Naive thymus-derived CD4-positive, alpha-beta T cell (primary cell): ENCODE measurements at regions not wholly inside any gene's neighbourhood (a gene's known extent, or its start where the extent isn't known, plus 50 kb on each side); places are given as distances from the start of the nearest gene placed in this dataset.

Experiments used
- ATAC-seq: fragments of 150-1000 bp; cut with Tn5 transposase; 2 replicates; pipeline ENCODE4 v1.10.0; 2021; ENCODE audit warnings: mild to moderate bottlenecking, moderate library complexity
- CTCF ChIA-PET: fragments of 350-600 bp; sonication (Branson Sonifier 250); formaldehyde crosslinking; loops from one replicate; lab custom pipeline; 2021; ENCODE audit warnings: antibody characterized with exemption; lab: Charles Lee
- POLR2A ChIA-PET: fragments of 350-600 bp; sonication (Branson Sonifier 250); formaldehyde crosslinking; loops from one replicate; lab custom pipeline; 2021; ENCODE audit warnings: antibody characterized with exemption, inconsistent platforms; lab: Charles Lee
- DNase-seq, 9 donors: peaks; one replicate each; pipeline versions ENCODE4 v3.0.0 to v3.0.0-alpha.2; 2020 to 2022; ENCODE audit warnings: mixed read lengths in 1 of 9
- H3K27ac ChIP-seq: one replicate; pipeline ENCODE4 v1.7.0; 2013; ENCODE audit warnings: mild to moderate bottlenecking, low read depth, low read length, moderate library complexity
- H3K27me3 ChIP-seq, 2 donors: one replicate each; pipeline ENCODE4 v1.7.0; 2013; ENCODE audit warnings: low read length in 2 of 2, mild to moderate bottlenecking in 2 of 2, moderate library complexity in 2 of 2; ENCODE audit not compliant: control insufficient read depth in 2 of 2, insufficient read depth in 2 of 2
- H3K36me3 ChIP-seq, 3 experiments: 1 replicate in 2 of 3; 2 replicates in 1 of 3; pipeline ENCODE4 v1.7.0; 2013; ENCODE audit warnings: low read length in 3 of 3, mild to moderate bottlenecking in 3 of 3, moderate library complexity in 1 of 3; ENCODE audit not compliant: insufficient read depth in 3 of 3, control insufficient read depth in 2 of 3
- H3K4me1 ChIP-seq, 2 donors: one replicate each; pipeline ENCODE4 v1.7.0; 2013; ENCODE audit warnings: low read length in 2 of 2, mild to moderate bottlenecking in 2 of 2, moderate library complexity in 1 of 2; ENCODE audit not compliant: control insufficient read depth in 2 of 2, insufficient read depth in 2 of 2
- H3K4me3 ChIP-seq: 2 replicates; pipeline ENCODE4 v1.7.0; 2013; ENCODE audit warnings: mild to moderate bottlenecking, low read length
- H3K9me3 ChIP-seq, 3 experiments: 1 replicate in 2 of 3; 2 replicates in 1 of 3; pipeline ENCODE4 v1.7.0; 2013; ENCODE audit warnings: low read length in 3 of 3; ENCODE audit not compliant: control insufficient read depth in 2 of 3
- H3K27ac Mint-ChIP-seq, 9 donors: one replicate each; pipeline ENCODE4 v1.8.0; 2020 to 2022; ENCODE audit warnings: mixed read lengths in 9 of 9, mild to moderate bottlenecking in 8 of 9, moderate library complexity in 5 of 9, inconsistent platforms in 2 of 9
- H3K27me3 Mint-ChIP-seq, 5 donors: one replicate each; pipeline ENCODE4 v1.8.0; 2021 to 2022; ENCODE audit warnings: mixed read lengths in 5 of 5, mild to moderate bottlenecking in 1 of 5
- H3K36me3 Mint-ChIP-seq, 5 donors: one replicate each; pipeline ENCODE4 v1.8.0; 2020 to 2022; ENCODE audit warnings: mixed read lengths in 5 of 5, mild to moderate bottlenecking in 3 of 5, inconsistent platforms in 1 of 5
- H3K4me1 Mint-ChIP-seq, 7 donors: one replicate each; pipeline ENCODE4 v1.8.0; 2020 to 2022; ENCODE audit warnings: mixed read lengths in 7 of 7, mild to moderate bottlenecking in 3 of 7, inconsistent platforms in 1 of 7
- H3K4me3 Mint-ChIP-seq, 10 donors: one replicate each; pipeline ENCODE4 v1.8.0; 2020 to 2022; ENCODE audit warnings: mild to moderate bottlenecking in 10 of 10, mixed read lengths in 10 of 10, moderate library complexity in 6 of 10, inconsistent platforms in 2 of 10
- H3K9me3 Mint-ChIP-seq, 11 donors: one replicate each; pipeline ENCODE4 v1.8.0; 2020 to 2022; ENCODE audit warnings: mixed read lengths in 11 of 11, mild to moderate bottlenecking in 4 of 11, inconsistent platforms in 1 of 11, moderate library complexity in 1 of 11
- intact Hi-C, 2 donors: fragments of 100-400 bp; cut with micrococcal nuclease; formaldehyde crosslinking; loops; one replicate each; pipeline ENCODE4 v1.15.1; 2023

- H3K4me1 Mint-ChIP-seq: peaks cover 7 to 54% (median 42%) of the 10 kb centered on the region in 7 donors
- CTCF ChIA-PET: no interaction called here
- H3K4me3 Mint-ChIP-seq: peak overlapping the region; percentile 89 to 95 (median 90)
- Histone ChIP-seq H3K27ac (peak overlapping the region; percentile 98), H3K36me3 (no peaks in the 10 kb centered on the region), H3K27me3 (no peaks in the 10 kb centered on the region), H3K4me1 (peaks cover 18 to 20% of the 10 kb centered on the region in 2 donors), H3K4me3 (peak overlapping the region; percentile 73), H3K9me3 (no peaks in the 10 kb centered on the region)
- H3K27ac Mint-ChIP-seq: peak overlapping the region; percentile 96 to 99 (median 98)
- H3K27me3 Mint-ChIP-seq: no peaks in the 10 kb centered on the region
- DNase-seq (no peak), ATAC-seq (no peak)
- H3K36me3 Mint-ChIP-seq: no peaks in the 10 kb centered on the region
- POLR2A ChIA-PET: interaction anchor here (1.0 to 8.8 kb wide), 9 partner anchors 18 to 399 kb away, joined by 3 to 116 read pairs (median 10); partner anchors contain the start of gene BCOR
- intact Hi-C loops: loop anchor here (5.0 to 10.0 kb wide), 7 partner anchors 34 to 1371 kb away; partner anchors contain the start of genes MED14 (in 1 of the 2), MID1IP1 (in 1 of the 2) and USP9X (in 1 of the 2)
- H3K9me3 Mint-ChIP-seq: peaks cover 0 to 5% (median 0%) of the 10 kb centered on the region in 11 donors
These were observed 75.6 kb upstream of the BCOR start for GRCh38 chrX:40173143-40174000.

GRCh38 chrX:40172401-40173142, 74.8 kb upstream of the BCOR start:
- DNase-seq: peak in 2 of 9 donors; percentile 15 to 17
- Histone ChIP-seq H3K4me3 (peak overlapping the region; percentile 61), H3K36me3 (no peaks in the 10 kb centered on the region), H3K27ac (peak overlapping the region; percentile 98), H3K9me3 (no peaks in the 10 kb centered on the region), H3K4me1 (peaks cover 20 to 21% of the 10 kb centered on the region in 2 donors), H3K27me3 (no peaks in the 10 kb centered on the region)
- H3K36me3 Mint-ChIP-seq: no peaks in the 10 kb centered on the region
- CTCF ChIA-PET: no interaction called here
- intact Hi-C loops: loop anchor here (5.0 to 10.0 kb wide), 7 partner anchors 35 to 1370 kb away; partner anchors contain the start of genes MED14 (in 1 of the 2), MID1IP1 (in 1 of the 2) and USP9X (in 1 of the 2)
- H3K9me3 Mint-ChIP-seq: peaks cover 0 to 5% (median 0%) of the 10 kb centered on the region in 11 donors
- no peak for ATAC-seq
- H3K27me3 Mint-ChIP-seq: no peaks in the 10 kb centered on the region
- H3K4me3 Mint-ChIP-seq: peak overlapping the region; percentile 89 to 95 (median 90)
- H3K4me1 Mint-ChIP-seq: peaks cover 7 to 54% (median 34%) of the 10 kb centered on the region in 7 donors
- POLR2A ChIA-PET: interaction anchor here (1.0 to 8.8 kb wide), 5 partner anchors 17 to 398 kb away, joined by 3 to 116 read pairs (median 32); partner anchors contain the start of gene BCOR
- peak overlapping the region; percentile 92 to 99 (median 98) for H3K27ac Mint-ChIP-seq

- H3K27me3 Mint-ChIP-seq: no peaks in the 10 kb centered on the region
- CTCF ChIA-PET: interaction anchor here (0.6 kb wide), 1 partner anchor 423 kb away, joined by 3 read pairs; no protein-coding TSS in a partner anchor
- Histone ChIP-seq H3K4me3 (peak overlapping the region; percentile 61), H3K36me3 (no peaks in the 10 kb centered on the region), H3K4me1 (peaks cover 17 to 23% of the 10 kb centered on the region in 2 donors), H3K27ac (peak overlapping the region; percentile 98), H3K27me3 (no peaks in the 10 kb centered on the region), H3K9me3 (no peaks in the 10 kb centered on the region)
- POLR2A ChIA-PET: interaction anchor here (0.6 to 8.8 kb wide), 10 partner anchors 16 to 1370 kb away, joined by 3 to 116 read pairs (median 3); partner anchors contain the start of genes BCOR and MID1IP1
- intact Hi-C loops: loop anchor here (1.0 to 10.0 kb wide), 10 partner anchors 36 to 1369 kb away; partner anchors contain the start of genes MED14 (in 1 of the 2), MID1IP1 (in 1 of the 2) and USP9X (in 1 of the 2)
- peak overlapping the region; percentile 86 to 94 (median 90) for H3K4me3 Mint-ChIP-seq
- ATAC-seq: no peak
- peak in 3 of 9 donors; percentile 31 to 42 (median 39) for DNase-seq
- H3K36me3 Mint-ChIP-seq: no peaks in the 10 kb centered on the region
- peaks cover 10 to 55% (median 37%) of the 10 kb centered on the region in 7 donors for H3K4me1 Mint-ChIP-seq
- peaks cover 0 to 2% (median 0%) of the 10 kb centered on the region in 11 donors for H3K9me3 Mint-ChIP-seq
- H3K27ac Mint-ChIP-seq: peak overlapping the region; percentile 96 to 99 (median 98)
These were observed 74.0 kb upstream of the BCOR start for GRCh38 chrX:40171513-40172400.

GRCh38 chrX:40170830-40171512, 73.2 kb upstream of the BCOR start:
- H3K27me3 ChIP-seq: no peaks in the 10 kb centered on the region
- H3K36me3 ChIP-seq: no peaks in the 10 kb centered on the region
- intact Hi-C loops: loop anchor here (1.0 to 10.0 kb wide), 10 partner anchors 36 to 1369 kb away; partner anchors contain the start of genes MED14 (in 1 of the 2), MID1IP1 (in 1 of the 2) and USP9X (in 1 of the 2)
- Mint-ChIP-seq H3K4me3 (peak overlapping the region; percentile 86 to 94 (median 90)), H3K36me3 (no peaks in the 10 kb centered on the region), H3K4me1 (peaks cover 17 to 63% (median 42%) of the 10 kb centered on the region in 7 donors), H3K27me3 (no peaks in the 10 kb centered on the region), H3K27ac (peak overlapping the region; percentile 96 to 99 (median 98)), H3K9me3 (peaks cover 0 to 2% (median 0%) of the 10 kb centered on the region in 11 donors)
- peak overlapping the region; percentile 98 for H3K27ac ChIP-seq
- DNase-seq: peak in 1 of 9 donors; percentile 13
- H3K4me1 ChIP-seq: peaks cover 17 to 31% of the 10 kb centered on the region in 2 donors
- POLR2A ChIA-PET: interaction anchor here (0.6 to 8.8 kb wide), 9 partner anchors 15 to 1369 kb away, joined by 3 to 116 read pairs (median 3); partner anchors contain the start of genes BCOR and MID1IP1
- H3K4me3 ChIP-seq: peak overlapping the region; percentile 61
- ATAC-seq: no peak
- CTCF ChIA-PET: interaction anchor here (0.6 kb wide), 1 partner anchor 422 kb away, joined by 3 read pairs; no protein-coding TSS in a partner anchor
- no peaks in the 10 kb centered on the region for H3K9me3 ChIP-seq
